NCI-H1417 treated with DMSO at 0.1 percent for 48 hours (cell line): ENCODE measurements at regions not wholly inside any gene's neighbourhood (a gene's known extent, or its start where the extent isn't known, plus 50 kb on each side); places are given as distances from the start of the nearest gene placed in this dataset.
"Not testable (repeated sequence)": the region's sequence is repeated elsewhere in the genome, so short reads cannot be mapped to it uniquely, and the experiment has no call there.

Source experiments
- DNase-seq: peaks from one replicate; lab custom pipeline; 2025; lab: John Stamatoyannopoulos, UW

GRCh38 chr9:7467186-7467585, 332.4 kb downstream of the DMAC1 start:
- no peak for DNase-seq

- DNase-seq = no peak
These were observed 337.8 kb downstream of the DMAC1 start for GRCh38 chr9:7461791-7462190.

- no peak for DNase-seq
These were observed 342.6 kb downstream of the DMAC1 start for GRCh38 chr9:7456793-7457530.

GRCh38 chr9:7456377-7456776, 343.2 kb downstream of the DMAC1 start:
- no peak for DNase-seq

GRCh38 chr9:7454624-7455023, 345.0 kb downstream of the DMAC1 start:
- DNase-seq = no peak

- DNase-seq = no peak
These were observed 347.2 kb downstream of the DMAC1 start for GRCh38 chr9:7452378-7452777.

- no peak for DNase-seq
These were observed 348.5 kb downstream of the DMAC1 start for GRCh38 chr9:7451062-7451461.

GRCh38 chr9:7443541-7443940, 356.0 kb downstream of the DMAC1 start:
- DNase-seq = no peak

GRCh38 chr9:7439355-7439995, 360.1 kb downstream of the DMAC1 start:
- no peak for DNase-seq

GRCh38 chr9:7436754-7437153, 362.8 kb downstream of the DMAC1 start:
- DNase-seq = no peak

- DNase-seq = no peak
These were observed 365.9 kb downstream of the DMAC1 start for GRCh38 chr9:7433508-7434292.

- no peak for DNase-seq
These were observed 366.6 kb downstream of the DMAC1 start for GRCh38 chr9:7432989-7433388.

GRCh38 chr9:7417397-7417796, 382.2 kb downstream of the DMAC1 start:
- not testable (repeated sequence) for DNase-seq

GRCh38 chr9:7415836-7416235, 383.7 kb downstream of the DMAC1 start:
- no peak for DNase-seq

GRCh38 chr9:7408845-7409244, 390.7 kb downstream of the DMAC1 start:
- DNase-seq = no peak

GRCh38 chr9:7407246-7407645, 392.3 kb downstream of the DMAC1 start:
- DNase-seq = no peak

- DNase-seq = no peak
These were observed 393.5 kb downstream of the DMAC1 start for GRCh38 chr9:7405924-7406604.

GRCh38 chr9:7403839-7404487, 395.6 kb downstream of the DMAC1 start:
- DNase-seq = no peak

- no peak for DNase-seq
These were observed 396.6 kb downstream of the DMAC1 start for GRCh38 chr9:7403028-7403389.

GRCh38 chr9:7402334-7403027, 397.1 kb downstream of the DMAC1 start:
- no peak for DNase-seq

GRCh38 chr9:7401116-7401515, 398.5 kb downstream of the DMAC1 start:
- DNase-seq = no peak
